CD4-positive, CD25-positive, alpha-beta regulatory T cell (primary cell): ENCODE measurements at regions not wholly inside any gene's neighbourhood (a gene's known extent, or its start where the extent isn't known, plus 50 kb on each side); places are given as distances from the start of the nearest gene placed in this dataset.

Source experiments
- ATAC-seq, 2 donors: fragments of 150-1000 bp; cut with Tn5 transposase; one replicate each; pipeline ENCODE4 v1.10.0; 2021; ENCODE audit warnings: low read depth in 2 of 2, moderate number of reproducible peaks in 2 of 2, moderate library complexity in 1 of 2
- DNase-seq, 3 donors: peaks; one replicate each; pipeline versions ENCODE4 v3.0.0 to v3.0.0-alpha.2; 2012 to 2022; ENCODE audit warnings: mixed read lengths in 1 of 3
- H3K27ac ChIP-seq: one replicate; pipeline ENCODE4 v1.7.0; 2013; ENCODE audit warnings: mild to moderate bottlenecking, low read length; ENCODE audit not compliant: insufficient read depth, poor library complexity, severe bottlenecking
- H3K27me3 ChIP-seq: one replicate; pipeline ENCODE4 v1.7.0; 2013; ENCODE audit warnings: low read length; ENCODE audit not compliant: control insufficient read depth, insufficient read depth
- H3K36me3 ChIP-seq: one replicate; pipeline ENCODE4 v1.7.0; 2013; ENCODE audit warnings: mild to moderate bottlenecking, low read length, moderate library complexity; ENCODE audit not compliant: control insufficient read depth, insufficient read depth
- H3K4me1 ChIP-seq: 2 replicates; pipeline ENCODE4 v1.7.0; 2013; ENCODE audit warnings: mild to moderate bottlenecking, low read length; ENCODE audit not compliant: insufficient read depth, control insufficient read depth, poor library complexity, severe bottlenecking
- H3K4me3 ChIP-seq: one replicate; pipeline ENCODE4 v1.7.0; 2013; ENCODE audit warnings: low read depth, mild to moderate bottlenecking, low read length, moderate library complexity
- H3K9me3 ChIP-seq, 2 experiments: 1 replicate in 1 of 2; 2 replicates in 1 of 2; pipeline ENCODE4 v1.7.0; 2013; ENCODE audit warnings: low read length in 2 of 2, mild to moderate bottlenecking in 1 of 2, moderate library complexity in 1 of 2; ENCODE audit not compliant: control insufficient read depth in 2 of 2
- H3K27ac Mint-ChIP-seq, 3 donors: one replicate each; pipeline ENCODE4 v1.8.0; 2020 to 2022; ENCODE audit warnings: mild to moderate bottlenecking in 3 of 3, mixed read lengths in 3 of 3, moderate library complexity in 2 of 3
- H3K27me3 Mint-ChIP-seq: one replicate; pipeline ENCODE4 v1.8.0; 2022; ENCODE audit warnings: mild to moderate bottlenecking, mixed read lengths
- H3K36me3 Mint-ChIP-seq: one replicate; pipeline ENCODE4 v1.8.0; 2020; ENCODE audit warnings: mixed read lengths
- H3K4me1 Mint-ChIP-seq, 4 donors: one replicate each; pipeline ENCODE4 v1.8.0; 2020 to 2022; ENCODE audit warnings: mixed read lengths in 4 of 4, mild to moderate bottlenecking in 1 of 4
- H3K4me3 Mint-ChIP-seq, 4 donors: one replicate each; pipeline ENCODE4 v1.8.0; 2020 to 2022; ENCODE audit warnings: mild to moderate bottlenecking in 4 of 4, mixed read lengths in 4 of 4, moderate library complexity in 3 of 4
- H3K9me3 Mint-ChIP-seq, 7 donors: one replicate each; pipeline ENCODE4 v1.8.0; 2020 to 2022; ENCODE audit warnings: mixed read lengths in 7 of 7, mild to moderate bottlenecking in 3 of 7, moderate library complexity in 2 of 7

- Mint-ChIP-seq H3K9me3 (peaks cover 0 to 16% (median 3%) of the 10 kb centered on the region in 7 donors), H3K4me1 (no peaks in the 10 kb centered on the region), H3K27ac (no peak overlapping the region), H3K4me3 (no peak overlapping the region), H3K36me3 (no peaks in the 10 kb centered on the region), H3K27me3 (no peaks in the 10 kb centered on the region)
- DNase-seq (no peak), ATAC-seq (no peak)
- H3K27ac ChIP-seq, result no peak overlapping the region
- no peaks in the 10 kb centered on the region for H3K27me3 ChIP-seq
- no peak overlapping the region for H3K4me3 ChIP-seq
- no peaks in the 10 kb centered on the region for H3K36me3 ChIP-seq
- peaks cover 0 to 1% of the 10 kb centered on the region in 2 experiments for H3K9me3 ChIP-seq
- no peaks in the 10 kb centered on the region for H3K4me1 ChIP-seq
Measured at GRCh38 chr6:81669445-81669844, 83.0 kb downstream of the TENT5A start.

- Histone ChIP-seq H3K4me1 (no peaks in the 10 kb centered on the region), H3K27me3 (no peaks in the 10 kb centered on the region), H3K9me3 (peaks cover 0 to 1% of the 10 kb centered on the region in 2 experiments), H3K27ac (no peak overlapping the region), H3K4me3 (no peak overlapping the region), H3K36me3 (no peaks in the 10 kb centered on the region)
- Mint-ChIP-seq H3K36me3 (no peaks in the 10 kb centered on the region), H3K9me3 (peaks cover 0 to 12% (median 2%) of the 10 kb centered on the region in 7 donors), H3K27ac (no peak overlapping the region), H3K4me3 (no peak overlapping the region), H3K4me1 (no peaks in the 10 kb centered on the region), H3K27me3 (no peaks in the 10 kb centered on the region)
- no peak for DNase-seq
- ATAC-seq, result no peak
Measured at GRCh38 chr6:81668615-81669047, 83.8 kb downstream of the TENT5A start.

DNA sequence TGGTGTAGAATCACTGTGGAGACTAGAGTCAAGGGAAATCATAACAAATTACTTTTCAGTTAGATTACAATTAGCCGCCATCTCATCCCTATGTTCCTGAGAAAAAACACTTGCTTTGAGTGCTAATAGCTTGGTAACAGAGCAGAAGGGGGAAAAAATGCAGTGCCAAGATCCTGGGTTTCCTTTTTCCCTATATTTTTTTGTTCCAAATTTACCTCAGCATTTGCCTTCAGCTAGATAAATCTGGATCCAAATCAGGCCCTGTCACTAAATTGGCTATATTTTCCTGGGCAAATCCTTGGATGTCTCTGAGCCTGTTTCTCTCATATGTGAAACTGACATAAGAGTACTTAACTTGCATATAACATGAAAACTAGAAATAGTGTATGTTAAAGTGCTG, 86.0 kb downstream of the TENT5A start:
- Histone ChIP-seq H3K9me3 (peaks cover 0 to 1% of the 10 kb centered on the region in 2 experiments), H3K27me3 (no peaks in the 10 kb centered on the region), H3K27ac (no peak overlapping the region), H3K4me3 (no peak overlapping the region), H3K4me1 (no peaks in the 10 kb centered on the region), H3K36me3 (no peaks in the 10 kb centered on the region)
- Mint-ChIP-seq H3K4me1 (no peaks in the 10 kb centered on the region), H3K27me3 (no peaks in the 10 kb centered on the region), H3K36me3 (no peaks in the 10 kb centered on the region), H3K27ac (no peak overlapping the region), H3K9me3 (peaks cover 0 to 9% (median 4%) of the 10 kb centered on the region in 7 donors), H3K4me3 (no peak overlapping the region)
- DNase-seq (no peak), ATAC-seq (no peak)

DNA sequence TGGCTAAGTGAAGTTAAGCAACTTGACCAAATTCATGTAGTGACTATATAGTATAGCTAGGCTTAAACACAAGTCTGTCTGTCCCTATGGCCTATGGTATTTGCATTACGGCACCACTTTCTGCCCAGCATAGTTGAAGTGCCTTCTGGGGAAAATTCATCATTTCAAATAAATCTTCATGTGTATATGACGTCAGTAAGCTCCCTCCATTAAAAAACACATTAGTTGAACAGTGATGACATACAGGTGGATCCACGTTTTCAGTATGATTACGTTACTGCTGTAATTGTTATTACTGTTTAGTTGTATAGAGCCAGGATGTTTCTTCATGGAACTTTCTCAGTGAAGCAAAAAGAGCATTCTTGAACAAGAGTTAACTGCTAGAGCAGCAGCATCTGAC, 96.2 kb downstream of the TENT5A start:
- no peak for ATAC-seq
- Mint-ChIP-seq H3K36me3 (no peaks in the 10 kb centered on the region), H3K9me3 (peaks cover 0 to 4% (median 0%) of the 10 kb centered on the region in 7 donors), H3K27ac (no peak overlapping the region), H3K27me3 (no peaks in the 10 kb centered on the region), H3K4me1 (no peaks in the 10 kb centered on the region), H3K4me3 (no peak overlapping the region)
- no peak for DNase-seq
- H3K27me3 ChIP-seq, result no peaks in the 10 kb centered on the region
- H3K9me3 ChIP-seq, result no peaks in the 10 kb centered on the region
- no peaks in the 10 kb centered on the region for H3K36me3 ChIP-seq
- no peak overlapping the region for H3K4me3 ChIP-seq
- no peaks in the 10 kb centered on the region for H3K4me1 ChIP-seq
- H3K27ac ChIP-seq, result no peak overlapping the region

- ATAC-seq (no peak), DNase-seq (no peak)
- H3K27me3 Mint-ChIP-seq, result no peaks in the 10 kb centered on the region
- Histone ChIP-seq H3K4me3 (no peak overlapping the region), H3K27me3 (no peaks in the 10 kb centered on the region), H3K36me3 (no peaks in the 10 kb centered on the region), H3K9me3 (no peaks in the 10 kb centered on the region), H3K27ac (no peak overlapping the region), H3K4me1 (no peaks in the 10 kb centered on the region)
- H3K4me3 Mint-ChIP-seq, result no peak overlapping the region
- no peak overlapping the region for H3K27ac Mint-ChIP-seq
- no peaks in the 10 kb centered on the region for H3K36me3 Mint-ChIP-seq
- H3K9me3 Mint-ChIP-seq, result peaks cover 0 to 4% (median 0%) of the 10 kb centered on the region in 7 donors
- no peaks in the 10 kb centered on the region for H3K4me1 Mint-ChIP-seq
Measured at GRCh38 chr6:81655696-81656095, 96.8 kb downstream of the TENT5A start.

GRCh38 chr6:81648502-81648901, 104.0 kb downstream of the TENT5A start:
- H3K36me3 Mint-ChIP-seq, result no peaks in the 10 kb centered on the region
- no peaks in the 10 kb centered on the region for H3K27me3 Mint-ChIP-seq
- H3K4me1 ChIP-seq, result no peaks in the 10 kb centered on the region
- H3K27me3 ChIP-seq, result no peaks in the 10 kb centered on the region
- no peak overlapping the region for H3K4me3 Mint-ChIP-seq
- ATAC-seq (no peak), DNase-seq (no peak)
- no peaks in the 10 kb centered on the region for H3K36me3 ChIP-seq
- H3K27ac ChIP-seq, result no peak overlapping the region
- no peaks in the 10 kb centered on the region for H3K9me3 ChIP-seq
- no peaks in the 10 kb centered on the region for H3K4me1 Mint-ChIP-seq
- peaks cover 0 to 10% (median 1%) of the 10 kb centered on the region in 7 donors for H3K9me3 Mint-ChIP-seq
- H3K27ac Mint-ChIP-seq, result no peak overlapping the region
- no peak overlapping the region for H3K4me3 ChIP-seq

DNA sequence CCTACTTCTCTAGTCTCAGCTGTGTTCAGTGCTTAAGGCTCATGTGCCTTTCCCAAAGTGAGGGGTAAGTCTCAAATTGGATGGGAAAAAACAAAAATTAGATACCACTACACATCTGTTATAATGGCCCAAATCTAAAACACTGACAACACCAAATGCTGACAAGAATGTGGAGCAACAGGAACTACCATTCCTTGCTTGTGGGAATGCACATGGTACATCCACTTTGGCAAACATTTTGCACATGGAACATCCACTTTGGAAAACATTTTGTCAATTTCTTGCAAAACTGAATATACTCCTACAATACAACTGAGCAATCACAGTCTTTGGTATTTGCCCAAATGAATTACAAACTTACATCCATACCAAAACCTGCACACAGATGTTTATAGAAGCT, 109.3 kb downstream of the TENT5A start:
- Histone ChIP-seq H3K36me3 (no peaks in the 10 kb centered on the region), H3K9me3 (no peaks in the 10 kb centered on the region), H3K27me3 (no peaks in the 10 kb centered on the region), H3K4me3 (no peak overlapping the region), H3K27ac (no peak overlapping the region), H3K4me1 (no peaks in the 10 kb centered on the region)
- H3K27ac Mint-ChIP-seq, result no peak overlapping the region
- H3K4me3 Mint-ChIP-seq, result no peak overlapping the region
- DNase-seq (no peak), ATAC-seq (no peak)
- H3K27me3 Mint-ChIP-seq, result no peaks in the 10 kb centered on the region
- peaks cover 0 to 4% (median 0%) of the 10 kb centered on the region in 4 donors for H3K4me1 Mint-ChIP-seq
- no peaks in the 10 kb centered on the region for H3K36me3 Mint-ChIP-seq
- H3K9me3 Mint-ChIP-seq, result peaks cover 1 to 16% (median 4%) of the 10 kb centered on the region in 7 donors

- Mint-ChIP-seq H3K4me1 (peaks cover 0 to 4% (median 0%) of the 10 kb centered on the region in 4 donors), H3K27ac (no peak overlapping the region), H3K36me3 (no peaks in the 10 kb centered on the region), H3K9me3 (peaks cover 2 to 15% (median 5%) of the 10 kb centered on the region in 7 donors), H3K4me3 (no peak overlapping the region), H3K27me3 (no peaks in the 10 kb centered on the region)
- Histone ChIP-seq H3K36me3 (no peaks in the 10 kb centered on the region), H3K9me3 (no peaks in the 10 kb centered on the region), H3K4me1 (no peaks in the 10 kb centered on the region), H3K4me3 (no peak overlapping the region), H3K27ac (no peak overlapping the region), H3K27me3 (no peaks in the 10 kb centered on the region)
- DNase-seq (no peak), ATAC-seq (no peak)
Measured at GRCh38 chr6:81640891-81641290, 111.6 kb downstream of the TENT5A start.
